ENCODE measurements at regions not wholly inside any gene's neighbourhood (a gene's known extent, or its start where the extent isn't known, plus 50 kb on each side); places are given as distances from the start of the nearest gene placed in this dataset.
"Not testable (repeated sequence)": the region's sequence is repeated elsewhere in the genome, so short reads cannot be mapped to it uniquely, and the experiment has no call there.

- H3K27ac ChIP-seq = no peak overlapping the region
- DNase-seq (ENCODE audit: low read depth, low spot score) = no peak
Observed at GRCh38 chr14:22276913-22277816, 311.9 kb downstream of the DAD1 start.

DNA sequence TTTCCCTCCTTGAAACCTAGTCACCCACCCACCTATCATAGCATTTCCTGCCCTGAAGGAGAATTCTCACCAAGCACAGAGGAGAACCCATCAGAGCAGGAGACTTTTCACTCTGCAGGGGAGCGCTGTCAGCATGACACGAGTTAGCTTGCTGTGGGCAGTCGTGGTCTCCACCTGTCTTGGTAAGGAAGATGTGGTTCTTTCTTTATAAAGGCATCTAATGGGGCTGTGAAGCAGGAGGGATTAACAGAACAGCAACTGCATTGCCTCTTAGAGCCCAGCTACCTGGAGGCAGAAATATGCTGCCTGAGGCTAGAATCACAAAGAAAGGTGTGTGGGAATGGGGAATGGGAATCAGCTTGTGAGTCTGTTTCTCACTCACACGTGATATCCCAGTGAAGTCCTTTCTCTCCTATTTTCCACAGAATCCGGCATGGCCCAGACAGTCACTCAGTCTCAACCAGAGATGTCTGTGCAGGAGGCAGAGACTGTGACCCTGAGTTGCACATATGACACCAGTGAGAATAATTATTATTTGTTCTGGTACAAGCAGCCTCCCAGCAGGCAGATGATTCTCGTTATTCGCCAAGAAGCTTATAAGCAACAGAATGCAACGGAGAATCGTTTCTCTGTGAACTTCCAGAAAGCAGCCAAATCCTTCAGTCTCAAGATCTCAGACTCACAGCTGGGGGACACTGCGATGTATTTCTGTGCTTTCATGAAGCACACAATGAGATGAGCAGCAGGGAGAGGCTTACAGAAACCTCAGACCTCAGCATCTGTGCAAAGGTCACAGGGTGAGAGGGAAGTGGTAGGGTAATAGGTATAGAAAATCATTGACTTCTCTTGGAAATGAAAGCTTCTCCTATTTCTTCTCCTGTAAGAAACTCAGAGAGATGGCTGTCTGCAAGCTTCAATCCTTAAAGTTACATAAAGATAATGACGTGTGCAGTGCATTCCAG, 316.9 kb downstream of the DAD1 start:
- H3K27ac ChIP-seq = no peak overlapping the region
- DNase-seq (ENCODE audit: low read depth, low spot score) = no peak

DNA sequence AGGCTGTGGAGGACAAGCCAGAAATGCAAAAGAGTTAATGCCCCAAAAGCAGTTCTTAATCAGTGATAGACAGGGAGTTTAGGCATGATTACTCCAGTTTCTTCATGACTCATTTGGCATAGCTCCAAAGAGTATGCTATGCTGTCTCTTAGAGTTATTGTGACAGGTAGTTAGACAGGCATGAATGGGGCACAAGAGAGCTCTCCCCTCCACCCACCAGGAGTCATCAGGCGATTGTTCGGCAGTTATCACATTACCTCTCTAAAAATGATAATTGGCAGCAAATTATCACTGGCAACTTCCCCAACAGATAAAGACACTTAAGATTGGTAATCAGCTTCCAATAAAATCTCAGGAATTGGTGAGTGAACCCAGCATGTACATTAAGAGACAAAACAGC, 320.1 kb downstream of the DAD1 start:
- no peak overlapping the region for H3K27ac ChIP-seq
- peak; percentile 73 for DNase-seq (ENCODE audit: low read depth, low spot score)

DNA sequence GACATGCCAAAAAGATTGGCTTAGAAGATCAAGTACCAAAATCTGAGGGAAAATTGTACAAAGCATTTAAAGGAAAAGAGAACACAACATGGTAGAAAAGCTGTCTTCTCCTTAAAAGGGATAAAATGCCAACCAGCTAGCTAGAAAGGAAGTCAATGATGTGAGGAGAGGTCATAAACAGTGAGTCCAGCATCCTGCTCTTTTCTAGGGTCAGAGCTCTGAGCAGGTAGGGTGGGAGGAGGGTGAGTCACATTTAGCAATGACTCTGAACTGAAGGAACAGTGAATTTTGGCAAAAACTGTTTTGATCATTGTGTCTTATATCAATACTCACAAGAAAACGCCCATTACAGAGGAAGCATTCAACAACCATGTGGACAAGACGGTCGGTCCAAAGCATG, 322.3 kb downstream of the DAD1 start:
- DNase-seq (ENCODE audit: low read depth, low spot score) = no peak
- no peak overlapping the region for H3K27ac ChIP-seq

- H3K27ac ChIP-seq = peak overlapping the region; percentile 46
- no peak for DNase-seq (ENCODE audit: low read depth, low spot score)
Observed at GRCh38 chr14:22266142-22266442, 322.9 kb downstream of the DAD1 start.

- H3K27ac ChIP-seq = peak overlapping the region; percentile 46
- DNase-seq (ENCODE audit: low read depth, low spot score) = no peak
Observed at GRCh38 chr14:22265319-22266141, 323.5 kb downstream of the DAD1 start.

GRCh38 chr14:22264759-22265158, 324.3 kb downstream of the DAD1 start:
- H3K27ac ChIP-seq = peak overlapping the region; percentile 46
- DNase-seq (ENCODE audit: low read depth, low spot score) = no peak

DNA sequence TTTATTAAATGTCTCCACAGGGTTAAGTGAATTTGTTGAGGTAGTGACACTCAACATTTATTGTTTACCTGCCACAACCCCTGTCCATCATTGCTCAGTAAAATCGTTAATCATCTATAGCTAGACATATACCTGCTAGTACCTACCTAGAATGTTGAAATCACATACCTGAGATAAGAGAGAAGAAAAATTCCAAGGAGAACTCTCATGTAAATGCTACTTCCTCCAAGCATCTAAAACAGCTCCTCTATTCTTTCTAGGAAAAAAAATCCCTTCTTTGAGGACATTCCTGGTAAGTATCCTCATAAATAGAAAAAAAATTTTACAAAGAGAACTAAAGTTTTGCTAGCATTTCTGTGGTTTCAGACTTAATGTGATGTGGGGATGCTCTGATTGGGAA, 325.1 kb downstream of the DAD1 start:
- DNase-seq (ENCODE audit: low read depth, low spot score) = no peak

DNA sequence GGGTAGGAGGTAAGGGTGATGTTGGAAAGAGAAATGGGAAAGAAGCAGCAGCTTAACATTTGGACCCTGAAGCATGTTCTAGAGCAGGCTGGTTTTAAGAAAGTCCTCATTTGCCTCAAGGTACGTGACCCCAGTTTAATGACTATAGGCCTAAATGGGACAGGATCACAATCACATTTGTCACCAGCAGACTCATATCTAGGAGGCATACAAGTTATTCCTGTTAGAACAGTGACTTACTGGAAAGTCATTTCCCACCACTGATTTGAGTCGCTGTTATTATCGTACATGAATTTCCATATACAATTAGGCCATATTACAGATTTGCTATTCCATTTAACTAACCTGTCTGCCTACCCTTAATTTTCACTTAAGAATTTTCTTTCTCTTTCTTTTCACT, 326.1 kb downstream of the DAD1 start:
- no peak overlapping the region for H3K27ac ChIP-seq
- DNase-seq (ENCODE audit: low read depth, low spot score) = no peak

More for the DNA sequence above, 325.1 kb downstream of the DAD1 start:
- no peak overlapping the region for H3K27ac ChIP-seq

GRCh38 chr14:22255017-22255950, 333.7 kb downstream of the DAD1 start:
- no peak for DNase-seq (ENCODE audit: low read depth, low spot score)
- no peak overlapping the region for H3K27ac ChIP-seq

GRCh38 chr14:22252686-22253085, 336.3 kb downstream of the DAD1 start:
- H3K27ac ChIP-seq = no peak overlapping the region
- DNase-seq (ENCODE audit: low read depth, low spot score) = no peak

- no peak overlapping the region for H3K27ac ChIP-seq
- no peak for DNase-seq (ENCODE audit: low read depth, low spot score)
Observed at GRCh38 chr14:22251090-22251489, 337.9 kb downstream of the DAD1 start.

- no peak for DNase-seq (ENCODE audit: low read depth, low spot score)
- H3K27ac ChIP-seq = no peak overlapping the region
Observed at GRCh38 chr14:22249770-22250169, 339.3 kb downstream of the DAD1 start.

DNA sequence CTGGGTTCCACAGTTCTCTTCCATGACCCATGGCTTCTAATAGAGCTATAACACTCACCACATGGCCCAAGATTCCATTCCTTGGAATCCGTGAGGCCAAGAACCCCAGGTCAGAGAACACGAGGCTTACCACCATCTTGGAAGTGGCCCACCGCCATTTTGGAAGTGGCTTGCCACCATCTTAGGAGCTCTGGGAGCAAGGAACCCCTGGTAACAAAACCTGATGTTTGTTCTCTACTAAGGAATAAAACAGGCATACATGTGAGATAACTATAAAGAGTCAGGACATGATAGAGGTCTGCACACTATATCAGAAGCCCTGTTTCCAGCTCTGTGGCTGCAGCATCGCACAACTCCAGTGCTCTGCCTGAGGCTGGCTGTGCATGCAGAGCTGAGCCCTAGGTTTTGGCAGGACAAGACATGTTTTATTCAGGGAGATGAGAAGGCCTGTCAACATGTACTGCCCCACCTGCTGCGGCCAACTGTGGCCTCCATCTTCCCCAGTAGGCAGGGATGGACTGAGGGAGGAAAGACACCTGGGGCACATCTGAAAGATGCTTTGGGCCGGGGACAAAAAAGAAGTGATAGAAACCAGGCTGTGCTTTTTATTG, 344.9 kb downstream of the DAD1 start:
- no peak for DNase-seq (ENCODE audit: low read depth, low spot score)
- H3K27ac ChIP-seq = no peak overlapping the region

DNA sequence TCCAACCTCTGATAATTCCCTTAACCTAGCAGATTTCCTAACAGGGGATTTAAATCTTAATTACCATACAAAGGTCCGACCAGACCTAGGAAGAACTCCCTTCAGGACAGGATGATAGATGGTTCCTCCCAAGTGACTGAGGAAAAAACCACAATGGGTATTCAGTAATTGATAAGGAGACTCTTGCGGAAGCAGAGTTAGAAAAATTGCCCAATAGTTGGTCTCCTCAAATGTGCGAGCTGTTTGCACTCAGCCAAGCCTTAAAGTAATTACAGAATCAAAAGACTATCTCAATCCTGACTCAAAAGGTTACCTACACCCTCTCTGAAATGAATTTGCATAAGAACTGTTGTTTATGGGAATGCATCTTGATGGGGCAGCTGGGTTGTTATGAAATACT, 350.7 kb downstream of the DAD1 start:
- not testable (repeated sequence) for DNase-seq (ENCODE audit: low read depth, low spot score); H3K27ac ChIP-seq

DNA sequence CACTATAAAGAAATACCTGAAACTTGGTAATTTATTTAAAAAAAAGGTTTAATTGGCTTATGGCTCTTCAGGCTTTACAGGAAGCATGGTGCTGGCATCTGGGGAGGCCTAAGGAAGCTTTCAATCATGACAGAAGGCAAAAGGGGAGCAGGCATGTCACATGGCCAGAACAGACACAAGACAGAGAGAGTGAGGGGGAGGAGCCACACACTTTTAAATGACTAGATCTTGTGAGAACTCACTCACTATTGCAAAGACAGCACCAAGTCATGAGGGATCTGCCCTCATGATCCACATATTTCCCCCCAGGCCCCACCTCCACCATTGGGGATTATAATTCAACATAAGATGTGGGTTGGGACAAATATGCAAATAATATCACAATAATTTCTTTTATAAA, 355.6 kb downstream of the DAD1 start:
- no peak for DNase-seq (ENCODE audit: low read depth, low spot score)
- H3K27ac ChIP-seq = no peak overlapping the region

DNA sequence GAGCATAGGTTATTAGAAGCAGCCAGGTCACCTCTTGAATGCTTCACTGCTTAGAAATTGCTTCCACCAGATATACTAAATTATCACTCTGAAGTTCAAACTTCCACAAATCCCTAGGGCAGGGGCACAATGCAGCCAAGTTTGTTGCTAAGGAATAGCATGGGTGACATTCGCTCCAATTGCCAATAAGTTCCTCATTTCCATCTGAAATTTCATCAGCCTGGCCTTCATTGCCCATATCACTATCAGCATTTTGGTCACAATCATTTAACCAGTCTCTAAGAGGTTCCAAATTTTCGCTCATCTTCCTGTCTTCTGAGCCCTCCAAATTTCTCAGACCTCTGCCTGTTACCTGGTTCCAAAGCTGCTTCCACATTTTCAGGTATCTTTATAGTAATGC, 356.1 kb downstream of the DAD1 start:
- no peak for DNase-seq (ENCODE audit: low read depth, low spot score)

DNA sequence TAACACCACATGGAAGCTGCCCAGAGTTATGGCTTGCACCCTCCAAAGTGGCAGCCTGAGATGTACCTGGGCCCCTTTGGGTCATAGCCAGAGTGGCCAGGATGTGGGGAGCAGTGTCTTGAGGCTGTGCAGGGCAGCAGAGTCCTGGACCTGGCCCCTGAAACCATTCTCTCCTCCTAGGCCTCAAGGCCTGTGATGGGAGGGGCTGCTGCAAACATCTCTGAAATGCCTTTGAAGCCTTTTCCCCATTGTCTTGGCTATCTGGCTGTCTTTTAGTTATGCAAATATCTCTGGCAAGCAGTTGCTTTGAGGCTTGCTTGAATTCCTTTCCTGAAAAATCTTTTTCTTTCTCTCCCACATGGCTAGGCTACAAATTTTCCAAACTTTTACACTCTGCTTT, 356.5 kb downstream of the DAD1 start:
- no peak for DNase-seq (ENCODE audit: low read depth, low spot score)
- H3K27ac ChIP-seq = no peak overlapping the region

More for the DNA sequence above, 356.1 kb downstream of the DAD1 start:
- no peak overlapping the region for H3K27ac ChIP-seq

- no peak overlapping the region for H3K27ac ChIP-seq
- no peak for DNase-seq (ENCODE audit: low read depth, low spot score)
Observed at GRCh38 chr14:22231018-22231417, 358.0 kb downstream of the DAD1 start.
